Transverse colon (tissue), 4 donors: ENCODE measurements at regions not wholly inside any gene's neighbourhood (a gene's known extent, or its start where the extent isn't known, plus 50 kb on each side); places are given as distances from the start of the nearest gene placed in this dataset.

ENCODE experiments used
- DNase-seq: peaks from one replicate; pipeline ENCODE4 v3.0.0-alpha.2; 2019
- H3K27ac ChIP-seq, 4 donors: fragments of 200-600 bp; sonication (generic); 2 replicates each; pipeline ENCODE4 v1.5.1; 2016 to 2018; ENCODE audit warnings: inconsistent platforms in 4 of 4
- H3K27me3 ChIP-seq: fragments of 200-600 bp; sonication (generic); 2 replicates; pipeline ENCODE4 v1.5.1; 2017; ENCODE audit warnings: inconsistent platforms
- H3K36me3 ChIP-seq, 4 donors: fragments of 200-600 bp; sonication (generic); 2 replicates each; pipeline ENCODE4 v1.5.1; 2017 to 2019; ENCODE audit warnings: inconsistent platforms in 4 of 4
- H3K4me1 ChIP-seq, 4 donors: fragments of 200-600 bp; sonication (generic); 2 replicates each; pipeline ENCODE4 v1.5.1; 2017 to 2020; ENCODE audit warnings: inconsistent platforms in 4 of 4
- H3K4me3 ChIP-seq, 4 donors: fragments of 200-600 bp; sonication (generic); 1 replicate in 1 of 4; 2 replicates in 3 of 4; pipeline versions ENCODE4 v1.5.1 to v1.6.1; 2017 to 2019; ENCODE audit warnings: inconsistent platforms in 4 of 4
- H3K9me3 ChIP-seq, 2 donors: fragments of 200-600 bp; sonication (generic); 2 replicates each; pipeline ENCODE4 v1.5.1; 2017 to 2019; ENCODE audit warnings: inconsistent platforms in 2 of 2
- EP300 ChIP-seq: sonication (generic); formaldehyde crosslinking; IDR thresholded peaks from one replicate; pipeline ENCODE4 v1.6.1; 2017; ENCODE audit warnings: antibody characterized with exemption, low read depth
- POLR2A ChIP-seq: fragments of 450-650 bp; IDR thresholded peaks from one replicate; pipeline ENCODE4 v1.6.1; 2016; ENCODE audit warnings: antibody characterized with exemption, mild to moderate bottlenecking, moderate library complexity
- POLR2AphosphoS5 ChIP-seq, 3 donors: sonication (generic); formaldehyde crosslinking; IDR thresholded peaks; one replicate each; pipeline ENCODE4 v1.6.1; 2016; ENCODE audit warnings: antibody characterized with exemption in 3 of 3
- WGBS, 2 donors: methylation state at CpG; one replicate each; pipeline ENCODE4 v1.1.5; 2018; ENCODE audit warnings: low coverage in 1 of 2; 5-methylcytosine and 5-hydroxymethylcytosine counted together
- in situ Hi-C, 4 donors: fragments of 200-750 bp; cut with MboI; loops; one replicate each; pipeline versions ENCODE4 v1.15.0 to v1.15.1; 2017; ENCODE audit warnings: low sequenced_read_pairs in 3 of 4, low pct_ligation_motif_present in 1 of 4, low pct_unique_long_range_greater_than_20kb in 1 of 4
- intact Hi-C: fragments of 100-400 bp; cut with DNase I; formaldehyde crosslinking; loops from one replicate; pipeline ENCODE4 v1.15.1; 2023; ENCODE audit warnings: low total_unique reads
- TF ChIP-seq, protein P1 (sequence below), 5 experiments: fragments of 200-600 bp in 3 of 5; fragments of 450-650 bp in 2 of 5; sonication (generic) in 3 of 5; IDR thresholded peaks; 1 replicate in 2 of 5; 2 replicates in 3 of 5; pipeline ENCODE4 v1.5.1; 2016 to 2017; ENCODE audit warnings: antibody characterized with exemption in 5 of 5, inconsistent platforms in 3 of 5, mild to moderate bottlenecking in 2 of 5, moderate library complexity in 1 of 5

DNA sequence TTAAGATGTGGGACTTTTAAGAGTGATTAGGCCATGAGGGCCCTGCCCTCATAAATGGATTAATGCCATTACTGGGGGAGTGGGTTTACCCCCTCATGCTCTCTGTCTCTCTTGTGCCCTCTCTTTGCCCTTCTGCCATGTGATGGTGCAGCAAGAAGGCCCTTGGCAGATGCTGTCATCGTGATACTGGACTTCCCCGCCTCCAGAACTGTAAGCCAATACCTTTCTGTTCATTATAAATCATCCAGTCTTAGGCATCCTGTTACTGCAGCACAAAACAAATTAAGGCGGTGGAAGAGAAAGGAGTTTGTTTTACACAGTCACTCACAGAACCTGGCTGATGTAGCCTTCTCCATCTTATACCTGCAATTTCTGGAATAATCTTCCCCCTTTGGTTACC lies 360.3 kb upstream of the TBL1XR1 start:
- TF ChIP-seq POLR2A (no peak), POLR2AphosphoS5 (IDR thresholded peaks at IDR 0.05) (no peak), EP300 (no peak)
- TF ChIP-seq, protein P1, sequence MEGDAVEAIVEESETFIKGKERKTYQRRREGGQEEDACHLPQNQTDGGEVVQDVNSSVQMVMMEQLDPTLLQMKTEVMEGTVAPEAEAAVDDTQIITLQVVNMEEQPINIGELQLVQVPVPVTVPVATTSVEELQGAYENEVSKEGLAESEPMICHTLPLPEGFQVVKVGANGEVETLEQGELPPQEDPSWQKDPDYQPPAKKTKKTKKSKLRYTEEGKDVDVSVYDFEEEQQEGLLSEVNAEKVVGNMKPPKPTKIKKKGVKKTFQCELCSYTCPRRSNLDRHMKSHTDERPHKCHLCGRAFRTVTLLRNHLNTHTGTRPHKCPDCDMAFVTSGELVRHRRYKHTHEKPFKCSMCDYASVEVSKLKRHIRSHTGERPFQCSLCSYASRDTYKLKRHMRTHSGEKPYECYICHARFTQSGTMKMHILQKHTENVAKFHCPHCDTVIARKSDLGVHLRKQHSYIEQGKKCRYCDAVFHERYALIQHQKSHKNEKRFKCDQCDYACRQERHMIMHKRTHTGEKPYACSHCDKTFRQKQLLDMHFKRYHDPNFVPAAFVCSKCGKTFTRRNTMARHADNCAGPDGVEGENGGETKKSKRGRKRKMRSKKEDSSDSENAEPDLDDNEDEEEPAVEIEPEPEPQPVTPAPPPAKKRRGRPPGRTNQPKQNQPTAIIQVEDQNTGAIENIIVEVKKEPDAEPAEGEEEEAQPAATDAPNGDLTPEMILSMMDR (IDR thresholded peaks at IDR 0.05), result no peak
- H3K9me3 ChIP-seq, result no peaks in the 10 kb centered on the region
- H3K27ac ChIP-seq, result no peak overlapping the region
- in situ Hi-C loops (no loop called here), intact Hi-C loops (no loop called here)
- H3K36me3 ChIP-seq, result no peaks in the 10 kb centered on the region
- H3K4me3 ChIP-seq, result no peak overlapping the region
- peaks cover 0 to 6% (median 2%) of the 10 kb centered on the region in 4 donors for H3K4me1 ChIP-seq
- WGBS, 2 donors, result 83 to 100% methylated on average over 1 to 3 of the region's 3 CpGs
- no peaks in the 10 kb centered on the region for H3K27me3 ChIP-seq
- no peak for DNase-seq

DNA sequence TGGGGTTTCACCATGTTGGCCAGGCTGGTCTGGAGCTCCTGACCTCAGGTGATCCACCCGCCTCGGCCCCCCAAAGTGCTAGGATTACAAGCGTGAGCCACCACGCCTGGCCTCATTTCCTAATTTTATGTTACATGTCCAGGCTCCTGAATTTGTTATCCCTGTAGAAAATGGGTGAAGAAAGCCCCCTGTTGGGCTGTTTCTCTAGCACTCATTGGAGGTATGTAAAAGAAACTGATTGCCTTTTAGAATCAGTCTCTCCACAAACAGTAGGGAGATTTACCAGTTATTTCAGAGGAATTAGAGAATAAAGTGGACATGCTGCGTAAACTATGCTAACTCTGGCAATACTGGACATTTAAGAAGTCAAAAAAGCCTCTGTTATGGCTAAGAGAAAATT lies 364.1 kb upstream of the TBL1XR1 start:
- 95 to 100% methylated on average over 5 of the region's 5 CpGs for WGBS, 2 donors
- intact Hi-C loops, result no loop called here

DNA sequence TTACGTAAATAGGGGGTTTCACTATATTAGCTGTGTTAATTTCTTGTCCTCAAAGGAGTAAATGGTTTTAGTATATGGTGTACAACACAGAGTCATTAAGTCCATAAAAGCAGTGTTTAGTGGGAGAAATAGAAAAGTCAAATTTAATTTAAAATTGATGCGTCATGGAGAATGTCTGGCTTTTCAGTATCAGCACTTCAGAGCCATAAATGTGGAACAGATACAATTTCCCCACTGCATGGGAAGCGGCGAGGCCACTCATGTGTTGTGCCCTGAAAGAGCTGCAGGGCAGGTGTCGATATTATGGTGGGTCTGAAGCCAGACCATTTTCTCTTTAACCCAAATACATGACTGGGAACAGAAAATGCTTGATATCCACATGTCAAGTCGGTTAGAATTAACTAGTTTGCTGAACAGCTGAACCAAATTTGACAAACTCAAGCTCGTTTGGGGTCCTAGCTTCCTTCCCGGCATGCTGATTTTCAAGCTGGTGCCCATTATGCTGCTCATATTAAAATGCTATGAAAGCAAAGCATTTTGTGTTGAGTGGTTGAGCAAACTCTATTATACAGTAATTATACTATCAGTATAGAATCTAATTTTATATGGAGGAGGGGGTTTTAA lies 364.6 kb upstream of the TBL1XR1 start:
- no peaks in the 10 kb centered on the region for H3K27me3 ChIP-seq
- WGBS, 2 donors, result 95 to 98% methylated on average over 5 to 8 of the region's 8 CpGs
- no peak overlapping the region for H3K27ac ChIP-seq
- H3K9me3 ChIP-seq, result no peaks in the 10 kb centered on the region
- DNase-seq, result no peak
- no peaks in the 10 kb centered on the region for H3K4me1 ChIP-seq
- in situ Hi-C loops (no loop called here), intact Hi-C loops (no loop called here)
- no peaks in the 10 kb centered on the region for H3K36me3 ChIP-seq
- H3K4me3 ChIP-seq, result no peak overlapping the region
- TF ChIP-seq, protein P1 (IDR thresholded peaks at IDR 0.05), result no peak
- no peak for TF ChIP-seq POLR2A
- TF ChIP-seq POLR2AphosphoS5 (IDR thresholded peaks at IDR 0.05), result no peak
- TF ChIP-seq EP300, result no peak

More for the DNA sequence above, 364.1 kb upstream of the TBL1XR1 start:
- H3K36me3 ChIP-seq, result no peaks in the 10 kb centered on the region
- in situ Hi-C loops, result no loop called here
- H3K9me3 ChIP-seq, result no peaks in the 10 kb centered on the region
- DNase-seq, result no peak
- no peak for TF ChIP-seq EP300
- TF ChIP-seq, protein P1 (IDR thresholded peaks at IDR 0.05), result no peak
- TF ChIP-seq POLR2A, result no peak
- TF ChIP-seq POLR2AphosphoS5 (IDR thresholded peaks at IDR 0.05), result no peak
- H3K4me1 ChIP-seq, result no peaks in the 10 kb centered on the region
- H3K4me3 ChIP-seq, result no peak overlapping the region
- H3K27me3 ChIP-seq, result no peaks in the 10 kb centered on the region
- H3K27ac ChIP-seq, result no peak overlapping the region

GRCh38 chr3:177563243-177563780 lies 366.0 kb upstream of the TBL1XR1 start:
- no peak for DNase-seq
- in situ Hi-C loops (no loop called here), intact Hi-C loops (no loop called here)
- H3K36me3 ChIP-seq, result no peaks in the 10 kb centered on the region
- H3K27me3 ChIP-seq, result no peaks in the 10 kb centered on the region
- H3K27ac ChIP-seq, result no peak overlapping the region
- WGBS, 2 donors, result 69 to 92% methylated on average over 2 to 3 of the region's 3 CpGs
- TF ChIP-seq EP300 (no peak), POLR2AphosphoS5 (IDR thresholded peaks at IDR 0.05) (no peak), POLR2A (no peak)
- TF ChIP-seq, protein P1 (IDR thresholded peaks at IDR 0.05), result no peak
- no peaks in the 10 kb centered on the region for H3K9me3 ChIP-seq
- H3K4me3 ChIP-seq, result no peak overlapping the region
- no peaks in the 10 kb centered on the region for H3K4me1 ChIP-seq
